Stimulated activated naive CD4-positive, alpha-beta T cell (primary cell): ENCODE measurements at regions not wholly inside any gene's neighbourhood (a gene's known extent, or its start where the extent isn't known, plus 50 kb on each side); places are given as distances from the start of the nearest gene placed in this dataset.
"Not testable (repeated sequence)": the region's sequence is repeated elsewhere in the genome, so short reads cannot be mapped to it uniquely, and the experiment has no call there.

Experiments
- DNase-seq, 6 experiments: peaks; one replicate each; lab custom pipeline; 2025; lab: John Stamatoyannopoulos, UW

- DNase-seq, result no peak
Measured at GRCh38 chr4:137468836-137469235, 63.5 kb downstream of the PCDH18 start.

- no peak for DNase-seq
Measured at GRCh38 chr4:137467537-137467936, 64.8 kb downstream of the PCDH18 start.

GRCh38 chr4:137463377-137464003 lies 68.8 kb downstream of the PCDH18 start:
- DNase-seq, result no peak

- DNase-seq, result no peak
Measured at GRCh38 chr4:137455647-137456321, 76.5 kb downstream of the PCDH18 start.

- no peak for DNase-seq
Measured at GRCh38 chr4:137454767-137455166, 77.5 kb downstream of the PCDH18 start.

- no peak for DNase-seq
Measured at GRCh38 chr4:137452799-137453198, 79.5 kb downstream of the PCDH18 start.

- no peak for DNase-seq
Measured at GRCh38 chr4:137451172-137451825, 81.0 kb downstream of the PCDH18 start.

- no peak for DNase-seq
Measured at GRCh38 chr4:137448402-137448801, 83.9 kb downstream of the PCDH18 start.

- no peak for DNase-seq
Measured at GRCh38 chr4:137446071-137446470, 86.2 kb downstream of the PCDH18 start.

- DNase-seq, result no peak
Measured at GRCh38 chr4:137443031-137443800, 89.1 kb downstream of the PCDH18 start.

GRCh38 chr4:137432446-137433311 lies 99.6 kb downstream of the PCDH18 start:
- no peak for DNase-seq

GRCh38 chr4:137430171-137430570 lies 102.1 kb downstream of the PCDH18 start:
- no peak for DNase-seq

GRCh38 chr4:137427411-137427810 lies 104.9 kb downstream of the PCDH18 start:
- DNase-seq, result no peak

GRCh38 chr4:137425281-137425680 lies 107.0 kb downstream of the PCDH18 start:
- no peak for DNase-seq

GRCh38 chr4:137422666-137423065 lies 109.6 kb downstream of the PCDH18 start:
- no peak for DNase-seq

- no peak for DNase-seq
Measured at GRCh38 chr4:137421796-137422195, 110.5 kb downstream of the PCDH18 start.

GRCh38 chr4:137420901-137421396 lies 111.3 kb downstream of the PCDH18 start:
- no peak for DNase-seq

GRCh38 chr4:137417676-137418075 lies 114.6 kb downstream of the PCDH18 start:
- no peak for DNase-seq

GRCh38 chr4:137414802-137415201 lies 117.5 kb downstream of the PCDH18 start:
- DNase-seq, result no peak

- DNase-seq, result no peak
Measured at GRCh38 chr4:137408527-137409177, 123.6 kb downstream of the PCDH18 start.

GRCh38 chr4:137405833-137406232 lies 126.5 kb downstream of the PCDH18 start:
- not testable (repeated sequence) for DNase-seq
